WTC11 (cell line): ENCODE measurements at regions not wholly inside any gene's neighbourhood (a gene's known extent, or its start where the extent isn't known, plus 50 kb on each side); places are given as distances from the start of the nearest gene placed in this dataset.

Experiments used
- ATAC-seq: fragments of 200-7000 bp; cut with Tn5 transposase; 2 replicates; pipeline ENCODE4 v1.10.0; 2021; ENCODE audit warnings: mild to moderate bottlenecking, moderate library complexity
- CTCF ChIA-PET: fragments of 300-600 bp; sonication (Branson Sonifier 250); formaldehyde crosslinking; loops from one replicate; lab custom pipeline; 2021; ENCODE audit warnings: antibody characterized with exemption; lab: Charles Lee
- POLR2A ChIA-PET: fragments of 350-600 bp; sonication (Branson Sonifier 250); formaldehyde crosslinking; loops from one replicate; lab custom pipeline; 2021; ENCODE audit warnings: antibody characterized with exemption; lab: Charles Lee
- DNase-seq: peaks from one replicate; pipeline ENCODE4 v3.0.0; 2021; ENCODE audit warnings: low spot score
- H3K27ac Mint-ChIP-seq: 2 replicates; pipeline ENCODE4 v1.8.0; 2021; ENCODE audit warnings: mixed read lengths
- H3K27me3 Mint-ChIP-seq: 2 replicates; pipeline ENCODE4 v1.8.0; 2021; ENCODE audit warnings: low read depth, mild to moderate bottlenecking, moderate library complexity, mixed read lengths
- H3K36me3 Mint-ChIP-seq: 2 replicates; pipeline ENCODE4 v1.8.0; 2021; ENCODE audit warnings: mixed read lengths
- H3K4me1 Mint-ChIP-seq: 2 replicates; pipeline ENCODE4 v1.8.0; 2022; ENCODE audit warnings: mixed read lengths
- H3K4me3 Mint-ChIP-seq: 2 replicates; pipeline ENCODE4 v1.8.0; 2021; ENCODE audit warnings: mild to moderate bottlenecking, moderate library complexity, mixed read lengths
- H3K9me3 Mint-ChIP-seq: 2 replicates; pipeline ENCODE4 v1.8.0; 2021; ENCODE audit warnings: mixed read lengths
- AR ChIP-seq: fragments of 250-450 bp; sonication (Bioruptor Pico); IDR thresholded peaks from 2 replicates; pipeline ENCODE4 v1.9.0; 2021; ENCODE audit warnings: mild to moderate bottlenecking
- ATF2 ChIP-seq: sonication (generic); formaldehyde crosslinking; IDR thresholded peaks from 2 replicates; pipeline ENCODE4 v1.8.1; 2022; ENCODE audit warnings: low read depth, missing genetic modification reagents, borderline replicate concordance
- CDX4 ChIP-seq: fragments of 250-450 bp; sonication (Bioruptor Pico); IDR thresholded peaks from 2 replicates; pipeline ENCODE4 v1.9.0; 2021; ENCODE audit warnings: moderate library complexity, mild to moderate bottlenecking, inconsistent platforms, borderline replicate concordance
- GRHL2 ChIP-seq: fragments of 250-450 bp; sonication (Bioruptor Pico); IDR thresholded peaks from 2 replicates; pipeline ENCODE4 v1.8.0; 2022; ENCODE audit warnings: mild to moderate bottlenecking, moderate library complexity; ENCODE audit not compliant: insufficient replicate concordance, severe bottlenecking
- GTF2I ChIP-seq: fragments of 250-450 bp; sonication (Bioruptor Pico); conservative IDR thresholded peaks from 2 replicates; pipeline ENCODE4 v1.4.0; 2021; ENCODE audit warnings: mild to moderate bottlenecking
- MYBL2 ChIP-seq: sonication (generic); formaldehyde crosslinking; IDR thresholded peaks from 2 replicates; pipeline ENCODE4 v1.8.1; 2023; ENCODE audit warnings: mild to moderate bottlenecking, moderate library complexity, missing genetic modification reagents
- NR1H2 ChIP-seq: sonication (generic); formaldehyde crosslinking; IDR thresholded peaks from 2 replicates; pipeline ENCODE4 v1.9.0; 2021; ENCODE audit warnings: mild to moderate bottlenecking, moderate library complexity, missing genetic modification reagents
- NR3C1 ChIP-seq: sonication (generic); formaldehyde crosslinking; conservative IDR thresholded peaks from 2 replicates; pipeline ENCODE4 v1.8.1; 2023; ENCODE audit warnings: low read depth, mild to moderate bottlenecking, missing genetic modification reagents
- RELA ChIP-seq: sonication (generic); formaldehyde crosslinking; IDR thresholded peaks from 2 replicates; pipeline ENCODE4 v1.8.1; 2022; ENCODE audit warnings: missing genetic modification reagents, mild to moderate bottlenecking, borderline replicate concordance
- SMAD3 ChIP-seq: sonication (generic); formaldehyde crosslinking; IDR thresholded peaks from 2 replicates; pipeline ENCODE4 v1.8.0; 2022; ENCODE audit warnings: missing genetic modification reagents, mild to moderate bottlenecking, borderline replicate concordance
- SMAD4 ChIP-seq: sonication (generic); formaldehyde crosslinking; IDR thresholded peaks from 2 replicates; pipeline ENCODE4 v1.8.0; 2022; ENCODE audit warnings: mild to moderate bottlenecking, missing genetic modification reagents
- STAT6 ChIP-seq: sonication (generic); formaldehyde crosslinking; conservative IDR thresholded peaks from 2 replicates; pipeline ENCODE4 v1.8.1; 2023; ENCODE audit warnings: mild to moderate bottlenecking, low read depth, missing genetic modification reagents, moderate library complexity
- TCF7 ChIP-seq: sonication (generic); formaldehyde crosslinking; IDR thresholded peaks from 2 replicates; pipeline ENCODE4 v1.8.0; 2022; ENCODE audit warnings: mild to moderate bottlenecking, low read depth, missing genetic modification reagents, moderate library complexity
- TP53 ChIP-seq: sonication (generic); formaldehyde crosslinking; IDR thresholded peaks from 2 replicates; pipeline ENCODE4 v1.8.1; 2023; ENCODE audit warnings: mild to moderate bottlenecking, missing genetic modification reagents
- ZNF281 ChIP-seq: sonication (generic); formaldehyde crosslinking; IDR thresholded peaks from 2 replicates; pipeline ENCODE4 v1.8.0; 2023; ENCODE audit warnings: mild to moderate bottlenecking, missing genetic modification reagents
- ZNF396 ChIP-seq: fragments of 250-450 bp; sonication (Bioruptor Pico); IDR thresholded peaks from 2 replicates; pipeline ENCODE4 v1.8.0; 2021; ENCODE audit warnings: mild to moderate bottlenecking, moderate library complexity, borderline replicate concordance
- ZNF423 ChIP-seq: fragments of 250-450 bp; sonication (Bioruptor Pico); IDR thresholded peaks from 2 replicates; pipeline ENCODE4 v2.1.2; 2022; ENCODE audit warnings: mild to moderate bottlenecking, moderate library complexity
- TF ChIP-seq, protein P1 (sequence below): sonication (generic); formaldehyde crosslinking; IDR thresholded peaks from 2 replicates; pipeline ENCODE4 v1.8.0; 2023; ENCODE audit warnings: missing genetic modification reagents
- TF ChIP-seq, protein P2 (sequence below): sonication (generic); formaldehyde crosslinking; IDR thresholded peaks from 2 replicates; pipeline ENCODE4 v1.8.0; 2022; ENCODE audit warnings: mild to moderate bottlenecking, missing genetic modification reagents

DNA sequence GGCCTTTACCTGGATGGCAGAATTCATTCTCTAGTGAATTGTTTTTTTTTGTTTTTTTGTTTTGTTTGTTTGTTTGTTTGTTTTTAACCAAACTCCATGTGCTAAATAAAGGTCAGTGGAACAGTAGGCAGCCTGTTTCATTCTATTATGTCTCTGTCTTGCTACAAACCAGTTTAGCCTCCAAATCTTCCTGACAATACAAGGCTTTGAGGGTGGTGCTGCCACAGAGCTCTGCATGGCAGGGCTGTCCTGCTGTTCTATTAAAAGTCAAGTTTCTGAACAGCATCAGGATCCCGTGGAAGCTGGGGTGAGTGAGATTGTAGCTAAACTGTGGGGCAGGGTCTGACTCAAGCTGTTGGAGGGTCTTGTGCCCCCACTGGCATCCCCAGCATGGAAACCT, 144.1 kb upstream of the MAST4 start:
- Mint-ChIP-seq H3K9me3 (peaks cover 55% of the 10 kb centered on the region), H3K4me3 (no peak overlapping the region), H3K27ac (no peak overlapping the region), H3K4me1 (peaks cover 17% of the 10 kb centered on the region), H3K36me3 (peaks cover 48% of the 10 kb centered on the region), H3K27me3 (peaks cover 10% of the 10 kb centered on the region)
- CTCF ChIA-PET = no interaction called here
- no peak for DNase-seq
- POLR2A ChIA-PET = no interaction called here
- TF ChIP-seq STAT6 (CRISPR knock-in tag) = no peak
- TF ChIP-seq, protein P1, sequence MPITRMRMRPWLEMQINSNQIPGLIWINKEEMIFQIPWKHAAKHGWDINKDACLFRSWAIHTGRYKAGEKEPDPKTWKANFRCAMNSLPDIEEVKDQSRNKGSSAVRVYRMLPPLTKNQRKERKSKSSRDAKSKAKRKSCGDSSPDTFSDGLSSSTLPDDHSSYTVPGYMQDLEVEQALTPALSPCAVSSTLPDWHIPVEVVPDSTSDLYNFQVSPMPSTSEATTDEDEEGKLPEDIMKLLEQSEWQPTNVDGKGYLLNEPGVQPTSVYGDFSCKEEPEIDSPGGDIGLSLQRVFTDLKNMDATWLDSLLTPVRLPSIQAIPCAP (CRISPR knock-in tag) = no peak
- TF ChIP-seq GRHL2 (CRISPR knock-in tag) = no peak
- no peak for TF ChIP-seq RELA (CRISPR knock-in tag)
- no peak for TF ChIP-seq ZNF281 (CRISPR knock-in tag)
- no peak for TF ChIP-seq TCF7 (CRISPR knock-in tag)
- TF ChIP-seq SMAD3 (CRISPR knock-in tag) = no peak
- TF ChIP-seq SMAD4 (CRISPR knock-in tag) = no peak
- TF ChIP-seq GTF2I = no peak
- TF ChIP-seq TP53 (CRISPR knock-in tag) = no peak
- TF ChIP-seq ZNF423 (CRISPR knock-in tag) = no peak
- no peak for ATAC-seq

DNA sequence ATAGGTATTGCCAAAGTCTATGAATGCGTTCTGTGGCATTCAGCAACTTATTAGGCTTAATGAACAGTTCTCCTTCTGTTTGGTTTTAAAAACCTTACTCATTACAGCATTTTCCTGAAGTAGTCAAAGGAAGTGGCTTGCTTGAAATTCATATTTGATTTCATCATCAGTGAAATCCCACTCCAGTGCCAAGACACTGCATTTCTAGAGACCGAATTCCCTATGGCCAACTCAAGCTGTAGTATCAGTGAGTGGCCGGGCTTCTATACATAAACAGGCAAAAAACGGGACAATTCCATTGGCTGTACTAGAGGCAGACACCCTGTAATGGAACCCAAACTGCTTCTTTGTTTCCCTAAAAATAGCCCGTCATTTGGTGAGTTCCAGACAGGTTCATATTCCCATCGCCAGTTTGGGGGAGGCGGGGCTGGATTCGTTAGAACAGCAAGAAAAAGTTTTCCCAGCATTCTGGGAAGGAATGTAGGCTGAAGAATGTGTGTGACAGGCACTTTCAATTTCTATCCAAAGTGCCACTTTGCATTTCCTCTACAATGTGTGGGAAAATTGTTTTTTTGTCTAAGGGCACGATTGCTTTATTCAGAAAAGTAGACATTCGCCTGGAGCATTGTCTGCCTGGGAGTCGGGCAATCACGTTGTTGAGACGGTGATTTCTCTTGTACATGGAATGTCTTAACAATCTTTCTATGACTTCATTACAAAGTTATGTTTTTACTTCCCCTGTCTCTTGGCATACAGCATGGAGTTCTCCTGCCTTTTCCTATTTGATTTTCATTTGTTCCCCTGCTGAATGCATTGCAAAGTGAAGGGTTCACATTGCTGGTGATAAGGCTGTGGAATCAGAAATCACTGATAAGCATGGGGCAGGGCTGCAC, 141.8 kb upstream of the MAST4 start:
- no peak overlapping the region for H3K27ac Mint-ChIP-seq
- peaks cover 3% of the 10 kb centered on the region; the same call in 1 of the 2 replicates for H3K27me3 Mint-ChIP-seq
- H3K36me3 Mint-ChIP-seq = peaks cover 25% of the 10 kb centered on the region
- TF ChIP-seq, protein P2, sequence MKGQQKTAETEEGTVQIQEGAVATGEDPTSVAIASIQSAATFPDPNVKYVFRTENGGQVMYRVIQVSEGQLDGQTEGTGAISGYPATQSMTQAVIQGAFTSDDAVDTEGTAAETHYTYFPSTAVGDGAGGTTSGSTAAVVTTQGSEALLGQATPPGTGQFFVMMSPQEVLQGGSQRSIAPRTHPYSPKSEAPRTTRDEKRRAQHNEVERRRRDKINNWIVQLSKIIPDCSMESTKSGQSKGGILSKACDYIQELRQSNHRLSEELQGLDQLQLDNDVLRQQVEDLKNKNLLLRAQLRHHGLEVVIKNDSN (CRISPR knock-in tag) = no peak
- no peak for TF ChIP-seq ZNF396 (CRISPR knock-in tag)
- no peak for TF ChIP-seq ATF2 (CRISPR knock-in tag)
- TF ChIP-seq NR1H2 (CRISPR knock-in tag) = no peak
- no peak for TF ChIP-seq NR3C1 (CRISPR knock-in tag)
- TF ChIP-seq CDX4 = no peak
- TF ChIP-seq AR (CRISPR knock-in tag) = no peak
- no peak for TF ChIP-seq MYBL2 (CRISPR knock-in tag)
- DNase-seq (no peak), ATAC-seq (no peak)
- H3K9me3 Mint-ChIP-seq = peaks cover 41% of the 10 kb centered on the region
- ChIA-PET CTCF (no interaction called here), POLR2A (no interaction called here)
- no peak overlapping the region for H3K4me3 Mint-ChIP-seq
- peaks cover 20% of the 10 kb centered on the region for H3K4me1 Mint-ChIP-seq
